ENCODE measurements at regions not wholly inside any gene's neighbourhood (a gene's known extent, or its start where the extent isn't known, plus 50 kb on each side); places are given as distances from the start of the nearest gene placed in this dataset.

DNA sequence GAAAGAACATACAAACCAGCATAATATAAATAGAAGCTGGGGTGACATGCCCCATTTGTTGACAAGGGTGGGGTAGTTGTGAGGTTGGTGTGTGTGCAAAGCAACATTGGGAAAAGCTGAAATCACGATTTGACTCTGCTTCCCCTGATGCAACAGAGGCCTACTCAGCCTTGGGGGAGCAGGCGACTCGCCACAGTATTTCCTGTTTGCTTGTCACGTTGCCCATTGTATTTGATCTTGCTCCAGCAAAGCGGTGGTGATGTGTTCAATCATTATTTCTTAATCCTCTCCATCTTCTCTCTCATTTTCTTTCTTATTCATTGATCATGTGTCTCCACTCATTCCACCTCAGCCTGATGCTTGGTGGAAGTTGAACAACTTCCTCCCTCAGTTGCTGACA is 165.8 kb upstream of the CITED2 start:
- H3K4me2 ChIP-seq, result no peak overlapping the region
- H2AFZ ChIP-seq, result no peak overlapping the region

DNA sequence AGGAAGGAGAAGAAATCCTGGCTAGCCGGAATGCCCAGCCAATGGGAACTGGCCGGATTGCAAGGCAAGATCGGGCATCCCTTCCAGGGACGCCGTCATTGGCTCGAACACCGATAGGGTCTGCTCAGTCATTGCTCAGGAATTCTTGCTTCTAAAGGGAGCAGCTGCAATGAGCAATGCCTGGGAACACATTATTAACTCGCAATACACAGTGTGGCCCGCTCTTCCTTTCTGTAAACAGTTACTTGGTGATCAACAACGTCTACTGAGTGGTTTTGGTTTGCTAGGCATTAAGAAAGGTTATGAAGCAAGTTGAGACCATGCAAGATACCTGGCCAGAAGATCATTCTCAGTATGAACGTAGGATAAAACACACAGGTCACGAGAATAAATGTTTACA is 165.4 kb upstream of the CITED2 start:
- TF ChIP-seq, protein P1, sequence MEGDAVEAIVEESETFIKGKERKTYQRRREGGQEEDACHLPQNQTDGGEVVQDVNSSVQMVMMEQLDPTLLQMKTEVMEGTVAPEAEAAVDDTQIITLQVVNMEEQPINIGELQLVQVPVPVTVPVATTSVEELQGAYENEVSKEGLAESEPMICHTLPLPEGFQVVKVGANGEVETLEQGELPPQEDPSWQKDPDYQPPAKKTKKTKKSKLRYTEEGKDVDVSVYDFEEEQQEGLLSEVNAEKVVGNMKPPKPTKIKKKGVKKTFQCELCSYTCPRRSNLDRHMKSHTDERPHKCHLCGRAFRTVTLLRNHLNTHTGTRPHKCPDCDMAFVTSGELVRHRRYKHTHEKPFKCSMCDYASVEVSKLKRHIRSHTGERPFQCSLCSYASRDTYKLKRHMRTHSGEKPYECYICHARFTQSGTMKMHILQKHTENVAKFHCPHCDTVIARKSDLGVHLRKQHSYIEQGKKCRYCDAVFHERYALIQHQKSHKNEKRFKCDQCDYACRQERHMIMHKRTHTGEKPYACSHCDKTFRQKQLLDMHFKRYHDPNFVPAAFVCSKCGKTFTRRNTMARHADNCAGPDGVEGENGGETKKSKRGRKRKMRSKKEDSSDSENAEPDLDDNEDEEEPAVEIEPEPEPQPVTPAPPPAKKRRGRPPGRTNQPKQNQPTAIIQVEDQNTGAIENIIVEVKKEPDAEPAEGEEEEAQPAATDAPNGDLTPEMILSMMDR (IDR thresholded peaks at IDR 0.05; ENCODE audit: poor library complexity), result no peak
- TF ChIP-seq EZH2 (IDR thresholded peaks at IDR 0.05; ENCODE audit: borderline replicate concordance), result no peak
- no peak for TF ChIP-seq EZH2phosphoT487 (IDR thresholded peaks at IDR 0.05; ENCODE audit: low read depth, severe bottlenecking, unreplicated experiment)

More for the DNA sequence above, 165.8 kb upstream of the CITED2 start:
- Histone ChIP-seq H3K27me3 (no peaks in the 10 kb centered on the region), H3K9me2 (replicated peaks; ENCODE audit: insufficient read depth) (no peaks in the 10 kb centered on the region), H3K4me1 (ENCODE audit: insufficient read depth) (peaks cover 23% of the 10 kb centered on the region), H3K79me2 (no peaks in the 10 kb centered on the region), H4K20me1 (ENCODE audit: insufficient read depth, poor library complexity, severe bottlenecking) (no peaks in the 10 kb centered on the region), H3K27ac (peak overlapping the region; percentile 11), H3K36me3 (replicated peaks; ENCODE audit: insufficient read depth, low read depth) (no peaks in the 10 kb centered on the region), H3K4me3 (no peak overlapping the region), H3K9me3 (ENCODE audit: low read depth) (no peaks in the 10 kb centered on the region)
- TF ChIP-seq EZH2 (IDR thresholded peaks at IDR 0.05; ENCODE audit: borderline replicate concordance) (no peak), EZH2phosphoT487 (IDR thresholded peaks at IDR 0.05; ENCODE audit: low read depth, severe bottlenecking, unreplicated experiment) (no peak)
- TF ChIP-seq, protein P1 (IDR thresholded peaks at IDR 0.05; ENCODE audit: poor library complexity), result no peak
- DNase-seq (ENCODE audit: low spot score), result no peak
- WGBS (ENCODE audit: low lambda C conversion rate, missing lambda C conversion rate), result 81% methylated on average over 5 of the region's 5 CpGs

DNA sequence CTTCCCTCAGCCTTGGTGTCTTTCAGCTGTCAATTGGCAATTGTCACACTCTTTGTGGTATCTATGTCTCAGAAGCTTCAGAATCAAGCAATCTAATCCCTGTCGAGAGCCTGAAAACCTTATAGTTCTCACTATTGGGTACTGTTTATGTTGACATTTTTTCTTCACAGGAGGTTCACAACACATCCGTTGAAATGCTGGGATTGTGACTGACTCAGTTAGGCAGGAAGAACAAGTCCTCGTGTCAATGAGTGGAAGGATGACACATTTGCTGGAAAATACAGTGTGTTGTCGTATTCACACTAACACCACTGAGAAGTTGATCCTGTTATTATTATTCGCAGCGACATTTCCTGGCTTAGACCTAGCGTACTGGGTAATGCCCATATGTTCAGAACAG is 163.9 kb upstream of the CITED2 start:
- H3K9me2 ChIP-seq (replicated peaks; ENCODE audit: insufficient read depth), result no peaks in the 10 kb centered on the region
- WGBS (ENCODE audit: low lambda C conversion rate, missing lambda C conversion rate), result 80% methylated on average over 7 of the region's 7 CpGs
- H3K27me3 ChIP-seq, result no peaks in the 10 kb centered on the region
- H3K79me2 ChIP-seq, result no peaks in the 10 kb centered on the region
- peaks cover 33% of the 10 kb centered on the region for H3K4me1 ChIP-seq (ENCODE audit: insufficient read depth)
- TF ChIP-seq EZH2phosphoT487 (IDR thresholded peaks at IDR 0.05; ENCODE audit: low read depth, severe bottlenecking, unreplicated experiment) (no peak), EZH2 (IDR thresholded peaks at IDR 0.05; ENCODE audit: borderline replicate concordance) (no peak)
- TF ChIP-seq, protein P1 (IDR thresholded peaks at IDR 0.05; ENCODE audit: poor library complexity), result no peak
- no peaks in the 10 kb centered on the region for H3K36me3 ChIP-seq (replicated peaks; ENCODE audit: insufficient read depth, low read depth)
- peak overlapping the region; percentile 87 for H3K27ac ChIP-seq
- no peak for DNase-seq (ENCODE audit: low spot score)
- no peak overlapping the region for H3K4me2 ChIP-seq
- no peak overlapping the region for H3K4me3 ChIP-seq
- H2AFZ ChIP-seq, result no peak overlapping the region
- no peaks in the 10 kb centered on the region for H4K20me1 ChIP-seq (ENCODE audit: insufficient read depth, poor library complexity, severe bottlenecking)
- no peaks in the 10 kb centered on the region for H3K9me3 ChIP-seq (ENCODE audit: low read depth)

More for the DNA sequence above, 165.4 kb upstream of the CITED2 start:
- no peaks in the 10 kb centered on the region for H3K27me3 ChIP-seq
- DNase-seq (ENCODE audit: low spot score), result peak; percentile 76
- no peaks in the 10 kb centered on the region for H3K36me3 ChIP-seq (replicated peaks; ENCODE audit: insufficient read depth, low read depth)
- no peak overlapping the region for H3K4me3 ChIP-seq
- H3K27ac ChIP-seq, result peak overlapping the region; percentile 41
- no peak overlapping the region for H3K4me2 ChIP-seq
- H3K79me2 ChIP-seq, result no peaks in the 10 kb centered on the region
- H4K20me1 ChIP-seq (ENCODE audit: insufficient read depth, poor library complexity, severe bottlenecking), result no peaks in the 10 kb centered on the region
- H3K9me3 ChIP-seq (ENCODE audit: low read depth), result no peaks in the 10 kb centered on the region
- 63% methylated on average over 12 of the region's 12 CpGs for WGBS (ENCODE audit: low lambda C conversion rate, missing lambda C conversion rate)
- no peak overlapping the region for H2AFZ ChIP-seq
- peaks cover 21% of the 10 kb centered on the region for H3K4me1 ChIP-seq (ENCODE audit: insufficient read depth)
- H3K9me2 ChIP-seq (replicated peaks; ENCODE audit: insufficient read depth), result no peaks in the 10 kb centered on the region

Measured in hepatocyte (in vitro differentiated cells).